Transverse colon (tissue), 4 donors: ENCODE measurements at regions not wholly inside any gene's neighbourhood (a gene's known extent, or its start where the extent isn't known, plus 50 kb on each side); places are given as distances from the start of the nearest gene placed in this dataset.

Experiments
- DNase-seq: peaks from one replicate; pipeline ENCODE4 v3.0.0-alpha.2; 2019
- H3K27ac ChIP-seq, 4 donors: fragments of 200-600 bp; sonication (generic); 2 replicates each; pipeline ENCODE4 v1.5.1; 2016 to 2018; ENCODE audit warnings: inconsistent platforms in 4 of 4
- H3K27me3 ChIP-seq: fragments of 200-600 bp; sonication (generic); 2 replicates; pipeline ENCODE4 v1.5.1; 2017; ENCODE audit warnings: inconsistent platforms
- H3K36me3 ChIP-seq, 4 donors: fragments of 200-600 bp; sonication (generic); 2 replicates each; pipeline ENCODE4 v1.5.1; 2017 to 2019; ENCODE audit warnings: inconsistent platforms in 4 of 4
- H3K4me1 ChIP-seq, 4 donors: fragments of 200-600 bp; sonication (generic); 2 replicates each; pipeline ENCODE4 v1.5.1; 2017 to 2020; ENCODE audit warnings: inconsistent platforms in 4 of 4
- H3K4me3 ChIP-seq, 4 donors: fragments of 200-600 bp; sonication (generic); 1 replicate in 1 of 4; 2 replicates in 3 of 4; pipeline versions ENCODE4 v1.5.1 to v1.6.1; 2017 to 2019; ENCODE audit warnings: inconsistent platforms in 4 of 4
- H3K9me3 ChIP-seq, 2 donors: fragments of 200-600 bp; sonication (generic); 2 replicates each; pipeline ENCODE4 v1.5.1; 2017 to 2019; ENCODE audit warnings: inconsistent platforms in 2 of 2
- CTCF ChIP-seq, 5 experiments: fragments of 200-600 bp in 3 of 5; fragments of 450-650 bp in 2 of 5; sonication (generic) in 3 of 5; IDR thresholded peaks; 1 replicate in 2 of 5; 2 replicates in 3 of 5; pipeline ENCODE4 v1.5.1; 2016 to 2017; ENCODE audit warnings: antibody characterized with exemption in 5 of 5, inconsistent platforms in 3 of 5, mild to moderate bottlenecking in 2 of 5, moderate library complexity in 1 of 5
- EP300 ChIP-seq: sonication (generic); formaldehyde crosslinking; IDR thresholded peaks from one replicate; pipeline ENCODE4 v1.6.1; 2017; ENCODE audit warnings: antibody characterized with exemption, low read depth
- POLR2A ChIP-seq: fragments of 450-650 bp; IDR thresholded peaks from one replicate; pipeline ENCODE4 v1.6.1; 2016; ENCODE audit warnings: antibody characterized with exemption, mild to moderate bottlenecking, moderate library complexity
- POLR2AphosphoS5 ChIP-seq, 3 donors: sonication (generic); formaldehyde crosslinking; IDR thresholded peaks; one replicate each; pipeline ENCODE4 v1.6.1; 2016; ENCODE audit warnings: antibody characterized with exemption in 3 of 3
- WGBS, 2 donors: methylation state at CpG; one replicate each; pipeline ENCODE4 v1.1.5; 2018; ENCODE audit warnings: low coverage in 1 of 2; 5-methylcytosine and 5-hydroxymethylcytosine counted together
- in situ Hi-C, 4 donors: fragments of 200-750 bp; cut with MboI; loops; one replicate each; pipeline versions ENCODE4 v1.15.0 to v1.15.1; 2017; ENCODE audit warnings: low sequenced_read_pairs in 3 of 4, low pct_ligation_motif_present in 1 of 4, low pct_unique_long_range_greater_than_20kb in 1 of 4
- intact Hi-C: fragments of 100-400 bp; cut with DNase I; formaldehyde crosslinking; loops from one replicate; pipeline ENCODE4 v1.15.1; 2023; ENCODE audit warnings: low total_unique reads

- no peaks in the 10 kb centered on the region for H3K27me3 ChIP-seq
- H3K4me1 ChIP-seq, result peaks cover 1 to 10% (median 5%) of the 10 kb centered on the region in 4 donors
- intact Hi-C loops (no loop called here), in situ Hi-C loops (loop anchor here (10.0 to 25.0 kb wide), 3 partner anchors 584 to 962 kb away; no protein-coding TSS in a partner anchor)
- WGBS, 2 donors, result 60 to 86% methylated on average over 1 of the region's 1 CpG
- H3K27ac ChIP-seq, result no peak overlapping the region
- H3K9me3 ChIP-seq, result no peaks in the 10 kb centered on the region
- H3K4me3 ChIP-seq, result no peak overlapping the region
- no peak for DNase-seq
- TF ChIP-seq CTCF (IDR thresholded peaks at IDR 0.05) (no peak), EP300 (no peak), POLR2AphosphoS5 (IDR thresholded peaks at IDR 0.05) (no peak), POLR2A (no peak)
- no peaks in the 10 kb centered on the region for H3K36me3 ChIP-seq
Measured at GRCh38 chr6:11650711-11651110, 113.2 kb downstream of the TMEM170B start.

- Histone ChIP-seq H3K36me3 (no peaks in the 10 kb centered on the region), H3K9me3 (no peaks in the 10 kb centered on the region), H3K4me3 (no peak overlapping the region), H3K4me1 (peaks cover 4 to 15% (median 10%) of the 10 kb centered on the region in 4 donors), H3K27me3 (no peaks in the 10 kb centered on the region), H3K27ac (no peak overlapping the region)
- DNase-seq, result no peak
- TF ChIP-seq POLR2AphosphoS5 (IDR thresholded peaks at IDR 0.05) (no peak), EP300 (no peak), POLR2A (no peak), CTCF (IDR thresholded peaks at IDR 0.05) (no peak)
- in situ Hi-C loops, result loop anchor here (10.0 to 25.0 kb wide), 3 partner anchors 582 to 959 kb away; no protein-coding TSS in a partner anchor
- intact Hi-C loops, result no loop called here
- 20 to 49% methylated on average over 3 to 8 of the region's 8 CpGs for WGBS, 2 donors
Measured at GRCh38 chr6:11653028-11653583, 115.6 kb downstream of the TMEM170B start.

- Histone ChIP-seq H3K4me1 (peaks cover 4 to 15% (median 10%) of the 10 kb centered on the region in 4 donors), H3K4me3 (no peak overlapping the region), H3K27ac (no peak overlapping the region), H3K27me3 (no peaks in the 10 kb centered on the region), H3K9me3 (no peaks in the 10 kb centered on the region), H3K36me3 (no peaks in the 10 kb centered on the region)
- intact Hi-C loops (loop anchor here (5.0 kb wide), 1 partner anchor 582 kb away; no protein-coding TSS in a partner anchor), in situ Hi-C loops (loop anchor here (10.0 to 25.0 kb wide), 3 partner anchors 580 to 957 kb away; no protein-coding TSS in a partner anchor)
- 60 to 70% methylated on average over 2 of the region's 2 CpGs for WGBS, 2 donors
- no peak for DNase-seq
- TF ChIP-seq CTCF (IDR thresholded peaks at IDR 0.05) (no peak), POLR2AphosphoS5 (IDR thresholded peaks at IDR 0.05) (no peak), POLR2A (no peak), EP300 (no peak)
Measured at GRCh38 chr6:11654876-11655275, 117.3 kb downstream of the TMEM170B start.

- Histone ChIP-seq H3K27ac (no peak overlapping the region), H3K36me3 (no peaks in the 10 kb centered on the region), H3K4me1 (peaks cover 4 to 15% (median 10%) of the 10 kb centered on the region in 4 donors), H3K27me3 (no peaks in the 10 kb centered on the region), H3K4me3 (no peak overlapping the region), H3K9me3 (no peaks in the 10 kb centered on the region)
- DNase-seq, result no peak
- intact Hi-C loops (loop anchor here (5.0 kb wide), 1 partner anchor 581 kb away; no protein-coding TSS in a partner anchor), in situ Hi-C loops (loop anchor here (10.0 to 25.0 kb wide), 3 partner anchors 578 to 956 kb away; no protein-coding TSS in a partner anchor)
- TF ChIP-seq POLR2AphosphoS5 (IDR thresholded peaks at IDR 0.05) (no peak), EP300 (no peak)
- WGBS, 2 donors, result 70 to 78% methylated on average over 2 to 7 of the region's 7 CpGs
Measured at GRCh38 chr6:11656491-11656890, 118.9 kb downstream of the TMEM170B start.
